Stomach (tissue), 4 donors: ENCODE measurements at regions not wholly inside any gene's neighbourhood (a gene's known extent, or its start where the extent isn't known, plus 50 kb on each side); places are given as distances from the start of the nearest gene placed in this dataset.

ENCODE experiments used
- CTCF ChIP-seq, 7 experiments: fragments of 450-650 bp in 4 of 7; fragments of 200-600 bp in 3 of 7; sonication (generic) in 3 of 7; IDR thresholded peaks; one replicate each; pipeline ENCODE4 v1.5.1; 2016 to 2019; ENCODE audit warnings: antibody characterized with exemption in 7 of 7, control low read depth in 2 of 7, mild to moderate bottlenecking in 1 of 7
- EP300 ChIP-seq: sonication (generic); formaldehyde crosslinking; IDR thresholded peaks from one replicate; pipeline ENCODE4 v1.6.1; 2017; ENCODE audit warnings: antibody characterized with exemption
- POLR2A ChIP-seq, 4 donors: fragments of 450-650 bp; IDR thresholded peaks; one replicate each; pipeline ENCODE4 v1.6.1; 2016; ENCODE audit warnings: antibody characterized with exemption in 4 of 4, control low read depth in 2 of 4, mild to moderate bottlenecking in 1 of 4, moderate library complexity in 1 of 4
- POLR2AphosphoS5 ChIP-seq, 3 donors: sonication (generic); formaldehyde crosslinking; IDR thresholded peaks; one replicate each; pipeline ENCODE4 v1.6.1; 2016; ENCODE audit warnings: antibody characterized with exemption in 3 of 3

- TF ChIP-seq CTCF (IDR thresholded peaks at IDR 0.05) (no peak), POLR2A (IDR thresholded peaks at IDR 0.05) (no peak), POLR2AphosphoS5 (IDR thresholded peaks at IDR 0.05) (no peak), EP300 (no peak)
These were observed 507.3 kb upstream of the MGMT start for GRCh38 chr10:128959746-128960145.
